HepG2 (cell line): ENCODE measurements at regions not wholly inside any gene's neighbourhood (a gene's known extent, or its start where the extent isn't known, plus 50 kb on each side); places are given as distances from the start of the nearest gene placed in this dataset.

Experiments used
- ARID4A ChIP-seq: sonication (generic); formaldehyde crosslinking; IDR thresholded peaks from 2 replicates; pipeline ENCODE4 v1.5.0; 2020; ENCODE audit warnings: mild to moderate bottlenecking, missing genetic modification reagents, borderline replicate concordance
- HINFP ChIP-seq: sonication (generic); formaldehyde crosslinking; IDR thresholded peaks from 2 replicates; pipeline ENCODE4 v1.4.0; 2020; ENCODE audit warnings: low read depth, mild to moderate bottlenecking, missing genetic modification reagents
- MTERF4 ChIP-seq: sonication (generic); formaldehyde crosslinking; IDR thresholded peaks from 2 replicates; pipeline ENCODE4 v1.8.0; 2023; ENCODE audit warnings: mild to moderate bottlenecking, missing genetic modification reagents
- ZNF124 ChIP-seq: sonication (generic); formaldehyde crosslinking; IDR thresholded peaks from 2 replicates; pipeline ENCODE4 v1.4.0; 2020; ENCODE audit warnings: missing genetic modification reagents
- ZNF362 ChIP-seq: sonication (generic); formaldehyde crosslinking; IDR thresholded peaks from 2 replicates; pipeline ENCODE4 v1.4.0; 2020; ENCODE audit warnings: missing genetic modification reagents, mild to moderate bottlenecking, borderline replicate concordance

- no peak for TF ChIP-seq ZNF362 (CRISPR knock-in tag)
- no peak for TF ChIP-seq ARID4A (CRISPR knock-in tag)
- no peak for TF ChIP-seq MTERF4 (CRISPR knock-in tag)
- TF ChIP-seq HINFP (CRISPR knock-in tag), result no peak
- TF ChIP-seq ZNF124 (CRISPR knock-in tag), result no peak
Measured at GRCh38 chr5:6918255-6918654, 205.0 kb downstream of the TENT4A start (continued).
